ENCODE measurements at regions not wholly inside any gene's neighbourhood (a gene's known extent, or its start where the extent isn't known, plus 50 kb on each side); places are given as distances from the start of the nearest gene placed in this dataset.

DNA sequence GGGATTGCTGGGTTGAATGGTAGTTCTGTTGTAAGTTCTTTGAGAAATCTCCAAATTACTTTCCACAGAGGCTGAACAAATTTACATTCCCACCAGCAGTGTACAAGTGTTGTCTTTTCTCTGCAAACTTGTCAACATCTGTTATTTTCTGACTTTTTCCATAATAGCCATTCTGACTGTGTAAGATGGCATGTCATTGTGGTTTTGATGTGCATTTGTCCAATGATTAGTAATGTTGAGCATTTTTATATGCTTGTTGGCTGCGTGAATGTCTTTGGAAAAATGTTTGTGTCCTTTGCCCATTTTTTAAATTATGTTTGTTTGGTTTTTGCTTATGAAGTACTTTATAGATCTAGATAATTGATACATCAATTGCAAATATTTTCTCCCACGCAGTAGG is 1025.0 kb downstream of the JRKL start (continued):
- TF ChIP-seq, protein P1, sequence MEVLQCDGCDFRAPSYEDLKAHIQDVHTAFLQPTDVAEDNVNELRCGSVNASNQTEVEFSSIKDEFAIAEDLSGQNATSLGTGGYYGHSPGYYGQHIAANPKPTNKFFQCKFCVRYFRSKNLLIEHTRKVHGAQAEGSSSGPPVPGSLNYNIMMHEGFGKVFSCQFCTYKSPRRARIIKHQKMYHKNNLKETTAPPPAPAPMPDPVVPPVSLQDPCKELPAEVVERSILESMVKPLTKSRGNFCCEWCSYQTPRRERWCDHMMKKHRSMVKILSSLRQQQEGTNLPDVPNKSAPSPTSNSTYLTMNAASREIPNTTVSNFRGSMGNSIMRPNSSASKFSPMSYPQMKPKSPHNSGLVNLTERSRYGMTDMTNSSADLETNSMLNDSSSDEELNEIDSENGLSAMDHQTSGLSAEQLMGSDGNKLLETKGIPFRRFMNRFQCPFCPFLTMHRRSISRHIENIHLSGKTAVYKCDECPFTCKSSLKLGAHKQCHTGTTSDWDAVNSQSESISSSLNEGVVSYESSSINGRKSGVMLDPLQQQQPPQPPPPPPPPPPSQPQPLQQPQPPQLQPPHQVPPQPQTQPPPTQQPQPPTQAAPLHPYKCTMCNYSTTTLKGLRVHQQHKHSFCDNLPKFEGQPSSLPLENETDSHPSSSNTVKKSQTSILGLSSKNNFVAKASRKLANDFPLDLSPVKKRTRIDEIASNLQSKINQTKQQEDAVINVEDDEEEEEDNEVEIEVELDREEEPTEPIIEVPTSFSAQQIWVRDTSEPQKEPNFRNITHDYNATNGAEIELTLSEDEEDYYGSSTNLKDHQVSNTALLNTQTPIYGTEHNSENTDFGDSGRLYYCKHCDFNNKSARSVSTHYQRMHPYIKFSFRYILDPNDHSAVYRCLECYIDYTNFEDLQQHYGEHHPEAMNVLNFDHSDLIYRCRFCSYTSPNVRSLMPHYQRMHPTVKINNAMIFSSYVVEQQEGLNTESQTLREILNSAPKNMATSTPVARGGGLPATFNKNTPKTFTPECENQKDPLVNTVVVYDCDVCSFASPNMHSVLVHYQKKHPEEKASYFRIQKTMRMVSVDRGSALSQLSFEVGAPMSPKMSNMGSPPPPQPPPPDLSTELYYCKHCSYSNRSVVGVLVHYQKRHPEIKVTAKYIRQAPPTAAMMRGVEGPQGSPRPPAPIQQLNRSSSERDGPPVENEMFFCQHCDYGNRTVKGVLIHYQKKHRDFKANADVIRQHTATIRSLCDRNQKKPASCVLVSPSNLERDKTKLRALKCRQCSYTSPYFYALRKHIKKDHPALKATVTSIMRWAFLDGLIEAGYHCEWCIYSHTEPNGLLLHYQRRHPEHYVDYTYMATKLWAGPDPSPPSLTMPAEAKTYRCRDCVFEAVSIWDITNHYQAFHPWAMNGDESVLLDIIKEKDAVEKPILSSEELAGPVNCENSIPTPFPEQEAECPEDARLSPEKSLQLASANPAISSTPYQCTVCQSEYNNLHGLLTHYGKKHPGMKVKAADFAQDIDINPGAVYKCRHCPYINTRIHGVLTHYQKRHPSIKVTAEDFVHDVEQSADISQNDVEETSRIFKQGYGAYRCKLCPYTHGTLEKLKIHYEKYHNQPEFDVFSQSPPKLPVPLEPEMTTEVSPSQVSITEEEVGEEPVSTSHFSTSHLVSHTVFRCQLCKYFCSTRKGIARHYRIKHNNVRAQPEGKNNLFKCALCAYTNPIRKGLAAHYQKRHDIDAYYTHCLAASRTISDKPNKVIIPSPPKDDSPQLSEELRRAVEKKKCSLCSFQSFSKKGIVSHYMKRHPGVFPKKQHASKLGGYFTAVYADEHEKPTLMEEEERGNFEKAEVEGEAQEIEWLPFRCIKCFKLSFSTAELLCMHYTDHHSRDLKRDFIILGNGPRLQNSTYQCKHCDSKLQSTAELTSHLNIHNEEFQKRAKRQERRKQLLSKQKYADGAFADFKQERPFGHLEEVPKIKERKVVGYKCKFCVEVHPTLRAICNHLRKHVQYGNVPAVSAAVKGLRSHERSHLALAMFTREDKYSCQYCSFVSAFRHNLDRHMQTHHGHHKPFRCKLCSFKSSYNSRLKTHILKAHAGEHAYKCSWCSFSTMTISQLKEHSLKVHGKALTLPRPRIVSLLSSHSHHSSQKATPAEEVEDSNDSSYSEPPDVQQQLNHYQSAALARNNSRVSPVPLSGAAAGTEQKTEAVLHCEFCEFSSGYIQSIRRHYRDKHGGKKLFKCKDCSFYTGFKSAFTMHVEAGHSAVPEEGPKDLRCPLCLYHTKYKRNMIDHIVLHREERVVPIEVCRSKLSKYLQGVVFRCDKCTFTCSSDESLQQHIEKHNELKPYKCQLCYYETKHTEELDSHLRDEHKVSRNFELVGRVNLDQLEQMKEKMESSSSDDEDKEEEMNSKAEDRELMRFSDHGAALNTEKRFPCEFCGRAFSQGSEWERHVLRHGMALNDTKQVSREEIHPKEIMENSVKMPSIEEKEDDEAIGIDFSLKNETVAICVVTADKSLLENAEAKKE (CRISPR knock-in tag; IDR thresholded peaks at IDR 0.05): no peak
- no peak for TF ChIP-seq ZNF114 (CRISPR knock-in tag; IDR thresholded peaks at IDR 0.05)
- TF ChIP-seq EZH2 (IDR thresholded peaks at IDR 0.05; ENCODE audit: low read depth, unreplicated experiment): no peak
- no peak for TF ChIP-seq EZH2phosphoT487 (IDR thresholded peaks at IDR 0.05; ENCODE audit: unreplicated experiment)
- no peak for TF ChIP-seq NANOG (IDR thresholded peaks at IDR 0.05; ENCODE audit: borderline replicate concordance)

DNA sequence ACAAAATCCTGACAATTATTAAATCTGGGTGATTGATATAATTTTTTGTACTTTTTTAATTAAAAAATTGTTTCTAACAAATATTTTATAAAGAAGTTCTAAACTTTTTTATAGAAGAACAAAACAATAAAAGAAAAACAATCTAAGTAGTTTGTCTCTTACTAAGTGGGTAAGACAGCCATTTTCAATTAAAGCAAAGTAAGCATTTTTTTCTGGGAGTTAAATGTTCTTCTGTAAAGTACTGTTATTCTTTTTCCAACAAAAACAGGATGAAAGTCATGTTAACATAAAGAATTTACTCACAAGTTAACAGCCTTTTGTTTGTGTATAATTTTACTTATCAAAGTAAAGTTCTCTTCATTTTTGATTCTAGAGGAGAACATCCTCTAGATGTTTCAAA is 1029.9 kb downstream of the JRKL start:
- H3K27ac ChIP-seq (ENCODE audit: low read depth): no peak overlapping the region
- no peaks in the 10 kb centered on the region for H3K27me3 ChIP-seq (ENCODE audit: insufficient read depth)
- Mint-ChIP-seq H3K4me1 (no peaks in the 10 kb centered on the region), H3K27me3 (ENCODE audit: insufficient read depth, low read depth, poor library complexity) (no peaks in the 10 kb centered on the region), H3K9me3 (no peaks in the 10 kb centered on the region), H3K4me3 (no peak overlapping the region), H3K27ac (no peak overlapping the region), H3K36me3 (ENCODE audit: low read depth) (no peaks in the 10 kb centered on the region)
- no peaks in the 10 kb centered on the region for H3K79me2 ChIP-seq (replicated peaks; ENCODE audit: insufficient read depth)
- H3K36me3 ChIP-seq (ENCODE audit: insufficient read depth): no peaks in the 10 kb centered on the region
- no peak overlapping the region for H2AFZ ChIP-seq
- no peak overlapping the region for H3K4me3 ChIP-seq
- H3K4me2 ChIP-seq: no peak overlapping the region
- DNase-seq (ENCODE audit: low spot score) (no peak), ATAC-seq (no peak)
- no peaks in the 10 kb centered on the region for H3K4me1 ChIP-seq (ENCODE audit: insufficient read depth)
- no peaks in the 10 kb centered on the region for H3K9me2 ChIP-seq (ENCODE audit: insufficient read depth)
- no peaks in the 10 kb centered on the region for H3F3A ChIP-seq (replicated peaks; ENCODE audit: low read depth)
- H4K20me1 ChIP-seq (replicated peaks; ENCODE audit: insufficient read depth): no peaks in the 10 kb centered on the region
- TF ChIP-seq POLR2AphosphoS5 (IDR thresholded peaks at IDR 0.05; ENCODE audit: low read depth) (no peak), CREB1 (CRISPR knock-in tag; IDR thresholded peaks at IDR 0.05; ENCODE audit: low read depth) (no peak), ZNF114 (CRISPR knock-in tag; IDR thresholded peaks at IDR 0.05) (no peak), NANOG (IDR thresholded peaks at IDR 0.05; ENCODE audit: borderline replicate concordance) (no peak)
- TF ChIP-seq, protein P2, sequence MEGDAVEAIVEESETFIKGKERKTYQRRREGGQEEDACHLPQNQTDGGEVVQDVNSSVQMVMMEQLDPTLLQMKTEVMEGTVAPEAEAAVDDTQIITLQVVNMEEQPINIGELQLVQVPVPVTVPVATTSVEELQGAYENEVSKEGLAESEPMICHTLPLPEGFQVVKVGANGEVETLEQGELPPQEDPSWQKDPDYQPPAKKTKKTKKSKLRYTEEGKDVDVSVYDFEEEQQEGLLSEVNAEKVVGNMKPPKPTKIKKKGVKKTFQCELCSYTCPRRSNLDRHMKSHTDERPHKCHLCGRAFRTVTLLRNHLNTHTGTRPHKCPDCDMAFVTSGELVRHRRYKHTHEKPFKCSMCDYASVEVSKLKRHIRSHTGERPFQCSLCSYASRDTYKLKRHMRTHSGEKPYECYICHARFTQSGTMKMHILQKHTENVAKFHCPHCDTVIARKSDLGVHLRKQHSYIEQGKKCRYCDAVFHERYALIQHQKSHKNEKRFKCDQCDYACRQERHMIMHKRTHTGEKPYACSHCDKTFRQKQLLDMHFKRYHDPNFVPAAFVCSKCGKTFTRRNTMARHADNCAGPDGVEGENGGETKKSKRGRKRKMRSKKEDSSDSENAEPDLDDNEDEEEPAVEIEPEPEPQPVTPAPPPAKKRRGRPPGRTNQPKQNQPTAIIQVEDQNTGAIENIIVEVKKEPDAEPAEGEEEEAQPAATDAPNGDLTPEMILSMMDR (conservative IDR thresholded peaks at IDR 0.05; ENCODE audit: low read depth in 2 of 2): no peak
- TF ChIP-seq, protein P1 (CRISPR knock-in tag; IDR thresholded peaks at IDR 0.05): no peak

All from GM23338 (cell line).